Erythroblast (primary cell): ENCODE measurements at regions not wholly inside any gene's neighbourhood (a gene's known extent, or its start where the extent isn't known, plus 50 kb on each side); places are given as distances from the start of the nearest gene placed in this dataset.

ENCODE experiments used
- DNase-seq, 2 experiments: peaks; one replicate each; lab custom pipeline; 2025; lab: John Stamatoyannopoulos, UW
- GATA1 ChIP-seq: IDR thresholded peaks from 2 replicates; pipeline ENCODE4 v1.6.1; 2011; ENCODE audit warnings: low read depth, mild to moderate bottlenecking, control low read depth, low read length, moderate library complexity
- POLR2A ChIP-seq: IDR thresholded peaks from 2 replicates; pipeline ENCODE4 v1.6.1; 2011; ENCODE audit warnings: mild to moderate bottlenecking, low read length

- no peak for TF ChIP-seq GATA1
- TF ChIP-seq POLR2A = no peak
- DNase-seq = no peak
These were observed 78.0 kb upstream of the RARB start for GRCh38 chr3:25349828-25350724.

DNA sequence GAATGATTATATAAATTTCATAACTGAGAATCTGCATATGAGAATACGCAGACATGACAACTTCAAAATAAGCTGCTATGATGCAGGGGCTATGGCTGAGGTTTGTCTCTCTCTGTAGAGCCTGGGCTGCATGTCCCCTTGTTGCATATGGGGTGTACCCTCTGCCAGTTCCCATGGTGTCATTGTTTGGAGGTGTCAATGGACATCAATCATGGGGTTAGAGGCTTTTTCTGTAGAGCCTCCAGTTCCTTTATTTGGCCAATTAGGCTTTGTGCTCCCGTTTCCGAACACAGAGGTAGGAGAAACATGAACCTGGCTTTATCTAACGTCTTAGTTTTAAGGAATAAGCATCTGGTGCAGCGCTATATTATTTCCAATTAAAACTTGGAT, 77.3 kb upstream of the RARB start:
- TF ChIP-seq GATA1 (no peak), POLR2A (no peak)
- no peak for DNase-seq

DNA sequence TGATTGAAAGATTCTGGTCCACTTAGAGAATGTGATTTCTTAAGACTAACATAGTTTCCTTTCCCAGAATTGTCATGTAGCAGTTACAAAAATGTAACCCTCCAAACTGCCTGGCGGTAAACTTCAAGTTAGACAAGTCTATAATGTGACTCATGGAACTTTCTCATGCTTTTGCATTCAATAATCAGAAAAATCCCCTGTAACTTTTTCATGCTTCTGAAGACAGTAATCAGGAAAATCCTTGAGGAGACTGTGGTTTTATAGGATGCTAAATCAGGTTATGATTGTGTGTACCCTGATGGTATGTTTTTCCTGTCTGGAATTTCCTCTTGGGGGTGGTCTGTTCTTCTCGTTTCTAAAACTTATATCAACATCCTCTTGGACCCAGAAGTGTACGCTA, 74.0 kb upstream of the RARB start:
- no peak for TF ChIP-seq GATA1
- no peak for TF ChIP-seq POLR2A
- DNase-seq = no peak

DNA sequence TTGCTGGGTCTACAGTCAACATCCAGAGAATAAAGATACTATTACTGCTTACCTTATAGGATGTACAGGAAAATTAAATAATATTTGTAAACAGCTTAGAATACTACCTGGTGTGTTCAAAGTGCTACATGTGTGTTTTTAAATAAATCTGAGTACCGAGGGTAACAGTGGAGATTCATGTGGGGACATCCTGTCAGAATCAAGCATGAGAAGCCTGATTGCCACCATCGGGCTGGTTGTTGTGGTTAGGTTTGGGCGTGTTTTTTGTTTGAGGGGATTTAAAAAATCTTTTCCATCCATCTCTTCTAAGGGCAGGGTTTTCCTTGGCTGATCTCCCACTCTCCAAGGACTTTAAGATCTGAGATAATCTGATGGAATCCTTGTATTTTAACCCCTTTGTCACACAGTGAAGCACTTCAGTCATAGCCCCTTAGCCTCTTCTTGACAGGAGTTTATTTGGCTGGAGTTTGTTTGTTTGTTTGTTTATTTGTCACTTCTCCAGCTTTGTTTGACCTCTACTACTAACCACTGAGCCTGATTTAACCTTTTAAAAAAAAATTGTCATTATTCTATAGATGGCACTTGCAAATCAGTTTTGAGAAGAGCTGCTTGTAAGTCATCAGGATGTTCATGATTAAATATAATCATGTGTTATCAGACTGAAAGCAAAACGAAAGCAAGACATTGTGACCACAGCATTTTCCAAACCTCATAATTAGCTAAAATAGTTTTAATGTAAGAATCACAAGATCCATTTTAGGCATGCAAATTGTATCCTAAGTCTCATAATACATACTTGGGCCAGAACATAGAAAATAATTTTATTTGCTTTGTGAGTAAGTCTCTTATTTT, 72.8 kb upstream of the RARB start:
- no peak for DNase-seq
- no peak for TF ChIP-seq POLR2A
- TF ChIP-seq GATA1 = no peak

- TF ChIP-seq GATA1 (no peak), POLR2A (no peak)
These were observed 72.1 kb upstream of the RARB start for GRCh38 chr3:25355998-25356397.

DNA sequence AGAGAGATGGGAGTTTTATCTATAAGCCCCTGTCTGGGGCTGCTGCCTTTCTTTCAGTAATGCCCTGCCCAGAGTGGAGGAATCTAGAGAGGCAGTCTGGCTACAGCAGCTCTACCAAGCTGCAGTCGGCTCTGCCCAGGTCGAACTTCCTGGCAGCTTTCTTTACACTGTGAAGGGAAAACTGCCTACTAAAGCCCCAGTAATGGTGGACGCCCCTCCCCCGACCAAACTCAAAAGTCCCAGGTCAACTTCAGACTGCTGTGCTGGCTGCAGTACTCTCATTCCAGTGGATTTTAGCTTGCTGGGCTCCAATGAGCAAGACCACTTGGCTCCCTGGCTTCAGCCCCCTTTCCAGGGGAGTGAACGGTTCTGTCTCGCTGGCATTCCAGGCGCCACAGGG, 65.9 kb upstream of the RARB start:
- TF ChIP-seq GATA1 (no peak), POLR2A (no peak)
- DNase-seq = no peak

More at GRCh38 chr3:25355998-25356397, 72.1 kb upstream of the RARB start:
- DNase-seq = no peak

- TF ChIP-seq GATA1 = no peak
- no peak for TF ChIP-seq POLR2A
- DNase-seq = no peak
These were observed 62.4 kb upstream of the RARB start for GRCh38 chr3:25365636-25366035.

DNA sequence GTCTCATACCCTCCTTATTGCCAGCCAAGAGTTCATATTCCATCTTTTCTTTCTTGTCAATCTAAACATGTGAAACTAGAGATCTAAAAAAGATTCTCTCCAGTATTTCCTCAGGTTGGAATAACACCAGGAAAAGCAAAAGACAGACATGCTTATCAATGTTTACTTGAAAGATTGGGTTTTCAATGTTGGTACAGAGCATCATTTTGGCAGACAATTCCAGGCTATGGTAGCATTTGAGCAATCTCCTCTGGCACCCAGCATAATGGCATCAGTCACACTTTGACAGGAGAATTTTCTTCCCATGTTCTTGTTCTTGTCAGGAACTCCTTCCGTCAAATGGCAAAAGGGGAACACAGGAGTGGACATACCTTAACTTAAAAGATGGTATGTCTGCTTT, 61.0 kb upstream of the RARB start:
- no peak for TF ChIP-seq POLR2A
- DNase-seq = no peak

DNA sequence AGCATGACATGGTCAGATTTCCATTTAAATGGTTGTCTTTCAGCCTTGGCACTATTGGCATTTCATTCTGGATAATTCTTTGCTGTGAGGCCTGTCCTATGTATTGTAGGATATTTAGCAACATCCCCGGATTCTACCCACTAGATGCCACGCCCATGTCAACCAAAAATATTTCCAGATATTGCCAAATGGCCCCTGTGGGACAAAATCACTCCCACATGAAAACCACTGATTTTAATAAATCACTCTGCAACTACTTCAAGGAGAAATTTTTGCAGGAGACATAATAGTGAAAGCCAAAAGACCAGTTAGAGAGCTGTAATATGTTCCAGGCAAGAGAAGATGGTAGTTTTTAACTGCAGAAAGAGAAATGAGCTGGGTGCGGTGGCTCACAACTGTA, 55.9 kb upstream of the RARB start:
- DNase-seq = no peak
- no peak for TF ChIP-seq GATA1
- TF ChIP-seq POLR2A = no peak

DNA sequence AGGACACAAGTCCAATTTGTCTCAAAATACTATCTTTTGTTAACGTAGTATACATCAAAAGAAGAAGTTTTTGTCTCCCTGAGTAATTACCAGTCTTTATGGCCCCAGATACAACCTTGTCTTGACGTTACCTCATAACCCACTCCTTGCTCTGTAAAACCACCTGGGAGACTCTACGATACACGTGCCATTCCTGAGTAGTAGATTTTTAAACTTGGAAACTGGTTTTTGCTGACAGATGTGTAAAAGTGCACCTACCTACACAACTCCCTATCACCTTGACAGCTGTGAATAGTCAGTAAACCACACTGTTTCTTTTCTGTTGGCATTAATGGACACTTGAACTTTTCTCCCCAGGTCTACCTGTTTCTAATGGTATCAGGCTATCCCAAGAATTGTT, 51.7 kb upstream of the RARB start:
- no peak for TF ChIP-seq GATA1
- DNase-seq = no peak

DNA sequence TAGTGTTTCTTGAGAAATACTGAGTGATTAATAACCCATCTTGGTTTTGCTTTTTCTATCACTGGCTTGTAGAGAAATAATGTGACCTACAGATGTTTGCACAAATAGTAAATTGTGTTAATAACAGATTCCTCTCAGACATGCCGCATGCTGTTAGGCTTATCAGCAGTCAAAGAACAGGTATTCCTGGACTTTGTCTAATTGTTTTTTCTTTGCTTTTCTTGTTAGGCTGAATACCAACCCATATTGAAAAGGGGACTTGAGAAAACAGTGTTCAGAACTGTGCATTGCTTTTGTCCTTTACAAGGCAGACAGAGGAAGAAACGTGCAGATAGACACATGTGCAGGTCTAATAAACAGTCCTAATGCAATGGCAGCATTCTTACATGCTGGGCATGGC, 51.0 kb upstream of the RARB start:
- DNase-seq = no peak
- TF ChIP-seq GATA1 (no peak), POLR2A (no peak)
